Esophagus muscularis mucosa (tissue), 3 donors: ENCODE measurements at regions not wholly inside any gene's neighbourhood (a gene's known extent, or its start where the extent isn't known, plus 50 kb on each side); places are given as distances from the start of the nearest gene placed in this dataset.

ENCODE experiments used
- POLR2A ChIP-seq: fragments of 450-650 bp; IDR thresholded peaks from one replicate; pipeline ENCODE4 v1.6.1; 2017; ENCODE audit warnings: antibody characterized with exemption, moderate library complexity, mild to moderate bottlenecking, low read depth
- POLR2AphosphoS5 ChIP-seq, 2 donors: sonication (generic); formaldehyde crosslinking; IDR thresholded peaks; one replicate each; pipeline ENCODE4 v1.6.1; 2017; ENCODE audit warnings: antibody characterized with exemption in 2 of 2
- TF ChIP-seq, protein P1 (sequence below), 3 experiments: fragments of 200-600 bp in 2 of 3; fragments of 450-650 bp in 1 of 3; sonication (generic) in 2 of 3; IDR thresholded peaks; one replicate each; pipeline ENCODE4 v1.5.1; 2017 to 2019; ENCODE audit warnings: antibody characterized with exemption in 3 of 3, mild to moderate bottlenecking in 2 of 3, moderate library complexity in 1 of 3

DNA sequence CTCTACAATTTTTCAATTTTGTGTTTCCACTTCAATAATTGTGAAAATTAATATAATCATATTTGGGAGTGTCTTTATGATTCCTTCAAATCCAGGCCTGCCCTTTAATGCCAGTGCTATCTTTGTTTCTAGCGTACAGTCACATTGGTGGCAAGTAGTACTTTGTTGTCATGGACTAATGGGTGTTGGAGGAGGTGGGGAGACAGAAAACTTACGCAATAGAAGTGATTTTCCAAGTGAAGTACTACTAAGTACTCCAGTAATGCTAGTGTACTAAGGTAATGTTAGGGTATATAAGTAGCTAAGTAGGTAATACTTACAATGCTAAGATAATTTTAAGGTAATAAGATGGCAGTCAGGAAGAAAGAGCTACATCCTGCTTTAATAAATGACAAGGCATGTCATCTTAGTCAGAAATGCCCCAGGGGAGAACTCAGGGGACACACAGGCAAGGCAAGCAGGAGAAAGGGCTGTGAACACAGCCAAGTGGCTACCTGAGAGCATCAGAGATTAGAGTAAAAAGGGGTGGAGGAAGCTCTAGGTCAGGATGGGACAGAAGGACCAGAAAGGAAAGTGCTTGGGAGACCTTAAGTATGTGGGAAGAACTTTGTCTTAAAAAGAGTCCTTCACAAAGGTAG is 217.2 kb upstream of the PRDM1 start:
- TF ChIP-seq POLR2AphosphoS5 (IDR thresholded peaks at IDR 0.05): no peak
- TF ChIP-seq, protein P1, sequence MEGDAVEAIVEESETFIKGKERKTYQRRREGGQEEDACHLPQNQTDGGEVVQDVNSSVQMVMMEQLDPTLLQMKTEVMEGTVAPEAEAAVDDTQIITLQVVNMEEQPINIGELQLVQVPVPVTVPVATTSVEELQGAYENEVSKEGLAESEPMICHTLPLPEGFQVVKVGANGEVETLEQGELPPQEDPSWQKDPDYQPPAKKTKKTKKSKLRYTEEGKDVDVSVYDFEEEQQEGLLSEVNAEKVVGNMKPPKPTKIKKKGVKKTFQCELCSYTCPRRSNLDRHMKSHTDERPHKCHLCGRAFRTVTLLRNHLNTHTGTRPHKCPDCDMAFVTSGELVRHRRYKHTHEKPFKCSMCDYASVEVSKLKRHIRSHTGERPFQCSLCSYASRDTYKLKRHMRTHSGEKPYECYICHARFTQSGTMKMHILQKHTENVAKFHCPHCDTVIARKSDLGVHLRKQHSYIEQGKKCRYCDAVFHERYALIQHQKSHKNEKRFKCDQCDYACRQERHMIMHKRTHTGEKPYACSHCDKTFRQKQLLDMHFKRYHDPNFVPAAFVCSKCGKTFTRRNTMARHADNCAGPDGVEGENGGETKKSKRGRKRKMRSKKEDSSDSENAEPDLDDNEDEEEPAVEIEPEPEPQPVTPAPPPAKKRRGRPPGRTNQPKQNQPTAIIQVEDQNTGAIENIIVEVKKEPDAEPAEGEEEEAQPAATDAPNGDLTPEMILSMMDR (IDR thresholded peaks at IDR 0.05): no peak
- TF ChIP-seq POLR2A: no peak
